ENCODE measurements at regions not wholly inside any gene's neighbourhood (a gene's known extent, or its start where the extent isn't known, plus 50 kb on each side); places are given as distances from the start of the nearest gene placed in this dataset.

DNA sequence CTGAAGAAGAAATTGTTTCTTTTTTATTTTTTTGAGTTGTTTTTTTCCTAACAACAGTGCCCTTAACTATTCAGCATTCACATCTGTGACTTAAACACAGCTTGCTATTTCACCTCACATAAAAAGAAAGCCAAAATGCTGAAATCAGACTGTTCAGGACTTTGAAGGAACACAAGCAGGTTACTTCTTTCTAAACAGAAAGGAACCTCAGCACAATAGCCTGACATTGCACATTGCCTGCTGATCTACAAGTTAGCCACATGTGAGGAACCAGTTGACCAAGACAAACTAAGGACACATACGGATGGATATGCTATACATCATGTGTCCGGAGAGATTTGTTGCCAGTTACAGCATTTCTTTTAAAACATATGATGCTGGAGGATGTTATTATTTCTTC is 331.1 kb downstream of the FSIP2 start:
- DNase-seq (ENCODE audit: low read depth): no peak

DNA sequence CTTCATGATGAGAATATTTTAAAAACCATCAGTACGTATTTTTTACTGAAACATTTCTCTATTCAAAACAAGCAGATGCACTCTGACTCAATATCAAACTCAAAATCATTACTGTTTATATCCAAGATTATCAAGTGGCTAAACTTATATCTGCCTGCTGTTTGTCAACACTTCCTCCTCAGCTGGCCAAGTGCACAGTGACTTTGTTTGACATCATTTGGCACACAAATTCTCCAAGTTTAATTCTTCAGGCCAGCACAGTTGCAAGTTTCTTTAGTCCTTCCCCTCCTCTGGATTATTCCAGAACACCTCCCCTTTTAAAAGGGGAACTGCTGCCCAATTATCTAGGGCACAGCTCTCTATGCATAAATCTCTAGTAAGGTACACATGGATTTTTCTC is 346.6 kb downstream of the FSIP2 start:
- no peak for DNase-seq (ENCODE audit: low read depth)

DNA sequence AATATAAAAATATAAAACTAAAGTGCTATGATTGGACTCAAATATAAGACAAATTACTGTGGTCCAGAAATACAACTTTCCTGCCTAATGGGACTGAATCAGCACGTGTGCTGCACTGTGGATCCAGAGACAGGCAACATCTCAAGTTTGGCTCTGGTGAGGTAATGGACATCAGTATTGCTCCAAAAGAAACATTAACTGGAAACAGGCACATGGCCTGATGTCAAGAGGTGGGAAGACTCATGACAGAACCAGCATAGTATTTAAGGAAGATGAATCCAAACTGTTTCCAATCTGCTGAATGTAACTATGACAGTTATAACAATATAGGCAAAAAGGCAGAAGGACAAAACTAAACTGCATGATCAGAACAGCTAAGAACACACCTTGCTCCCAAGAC is 354.6 kb downstream of the FSIP2 start:
- no peak for DNase-seq (ENCODE audit: low read depth)

DNA sequence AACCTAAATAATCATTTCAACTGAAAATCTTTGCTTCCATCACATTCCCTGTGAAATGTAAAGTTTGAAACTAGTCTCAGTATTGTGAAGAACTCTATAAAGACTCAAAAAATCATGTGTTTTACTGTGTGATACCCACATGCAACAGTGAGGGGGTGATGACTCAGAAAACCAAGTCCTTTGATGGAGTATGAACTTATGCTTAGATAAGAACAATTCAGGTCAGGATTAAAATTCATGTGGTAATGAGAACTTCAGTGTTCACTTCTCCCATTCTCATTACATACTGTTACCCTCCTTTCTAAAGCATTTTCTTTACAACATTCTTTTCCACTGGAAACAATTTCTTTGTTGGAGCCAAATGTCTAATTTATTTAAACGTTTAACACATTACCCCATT is 360.2 kb downstream of the FSIP2 start:
- DNase-seq (ENCODE audit: low read depth): peak; percentile 57

DNA sequence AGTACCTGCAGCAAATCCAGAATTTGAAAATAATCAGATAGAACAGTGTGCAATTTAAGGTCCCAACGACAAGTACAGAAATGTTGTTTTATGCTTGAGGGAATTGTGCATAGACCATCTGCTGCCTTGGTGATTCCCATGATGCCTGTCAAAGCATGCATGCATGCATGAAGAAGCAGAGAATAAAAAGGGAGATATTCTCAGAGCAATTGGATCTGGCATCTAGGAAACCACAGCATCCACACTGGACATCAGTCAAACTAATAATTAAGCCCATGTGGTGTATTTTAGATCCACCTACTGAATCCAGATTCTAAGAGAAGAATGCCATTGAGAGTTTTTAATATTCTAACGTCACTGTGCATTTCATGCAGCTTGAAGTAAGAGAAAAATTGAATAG is 361.2 kb downstream of the FSIP2 start:
- peak; percentile 24 for DNase-seq (ENCODE audit: low read depth)

DNA sequence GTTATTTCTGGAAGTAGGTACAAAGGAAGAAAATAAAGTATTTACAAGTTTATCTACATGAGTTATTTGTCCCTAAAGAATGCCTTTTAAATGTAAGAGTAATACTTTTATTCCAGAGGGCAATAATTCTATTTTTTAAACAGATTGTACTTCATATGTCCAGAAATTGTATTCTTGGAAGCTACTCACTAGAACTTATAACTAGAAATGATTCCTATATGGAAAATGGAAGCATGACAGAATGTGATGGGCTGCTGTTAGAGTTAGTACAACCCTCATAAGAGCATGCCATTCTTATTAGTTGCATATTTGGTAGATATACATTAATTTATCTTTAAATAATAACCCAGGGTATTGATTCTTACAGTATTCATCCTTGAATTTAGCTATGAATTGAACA is 362.0 kb downstream of the FSIP2 start:
- no peak for DNase-seq (ENCODE audit: low read depth)

- no peak for DNase-seq (ENCODE audit: low read depth)
These were observed 363.0 kb downstream of the FSIP2 start for GRCh38 chr2:186101616-186102015.

- DNase-seq (ENCODE audit: low read depth): no peak
These were observed 364.7 kb downstream of the FSIP2 start for GRCh38 chr2:186103276-186103675.

GRCh38 chr2:186105016-186105724 is 366.6 kb downstream of the FSIP2 start:
- peak; percentile 6 for DNase-seq (ENCODE audit: low read depth)

- no peak for DNase-seq (ENCODE audit: low read depth)
These were observed 369.9 kb downstream of the FSIP2 start for GRCh38 chr2:186108470-186108869.

DNA sequence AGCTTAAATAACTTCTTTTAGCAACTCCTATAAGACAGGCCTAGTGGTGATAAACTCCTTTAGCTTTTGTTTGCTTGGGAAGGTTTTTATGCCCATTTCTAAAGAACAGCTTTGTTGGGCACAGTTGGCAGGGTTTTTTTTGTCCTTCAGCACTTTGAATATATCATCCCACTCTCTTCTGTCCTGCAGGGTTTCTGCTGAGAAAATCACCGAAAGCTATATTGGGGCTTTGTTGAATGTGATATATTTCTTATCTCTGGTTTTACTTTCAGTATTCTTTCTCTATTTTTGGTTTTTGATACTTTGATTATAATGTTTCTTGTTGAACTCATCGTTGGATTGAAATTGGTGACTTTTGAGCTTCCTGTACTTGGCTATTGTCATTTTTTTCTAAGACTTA is 372.8 kb upstream of the ZC3H15 start:
- DNase-seq (ENCODE audit: low read depth): no peak

- no peak for DNase-seq (ENCODE audit: low read depth)
These were observed 360.9 kb upstream of the ZC3H15 start for GRCh38 chr2:186125156-186125555.

DNA sequence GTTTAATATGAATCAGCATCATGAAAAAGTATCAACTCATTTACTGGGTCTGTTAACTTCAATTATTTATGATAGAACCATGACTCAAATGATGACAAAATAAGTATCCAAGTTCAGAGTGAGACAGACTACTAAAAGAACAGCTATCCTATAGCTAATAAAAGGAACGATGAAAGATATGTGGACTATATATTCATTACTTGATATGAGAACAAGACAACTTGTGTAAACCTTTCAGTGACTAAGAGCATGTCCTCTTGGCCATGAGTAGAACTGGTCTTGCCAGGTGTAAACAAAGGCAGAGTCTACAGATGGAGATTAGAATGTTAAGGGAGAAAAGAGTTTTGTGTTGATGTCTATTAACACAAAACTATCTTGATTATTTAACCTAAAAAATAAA is 360.4 kb upstream of the ZC3H15 start:
- DNase-seq (ENCODE audit: low read depth): no peak

GRCh38 chr2:186126181-186126580 is 359.9 kb upstream of the ZC3H15 start:
- no peak for DNase-seq (ENCODE audit: low read depth)

DNA sequence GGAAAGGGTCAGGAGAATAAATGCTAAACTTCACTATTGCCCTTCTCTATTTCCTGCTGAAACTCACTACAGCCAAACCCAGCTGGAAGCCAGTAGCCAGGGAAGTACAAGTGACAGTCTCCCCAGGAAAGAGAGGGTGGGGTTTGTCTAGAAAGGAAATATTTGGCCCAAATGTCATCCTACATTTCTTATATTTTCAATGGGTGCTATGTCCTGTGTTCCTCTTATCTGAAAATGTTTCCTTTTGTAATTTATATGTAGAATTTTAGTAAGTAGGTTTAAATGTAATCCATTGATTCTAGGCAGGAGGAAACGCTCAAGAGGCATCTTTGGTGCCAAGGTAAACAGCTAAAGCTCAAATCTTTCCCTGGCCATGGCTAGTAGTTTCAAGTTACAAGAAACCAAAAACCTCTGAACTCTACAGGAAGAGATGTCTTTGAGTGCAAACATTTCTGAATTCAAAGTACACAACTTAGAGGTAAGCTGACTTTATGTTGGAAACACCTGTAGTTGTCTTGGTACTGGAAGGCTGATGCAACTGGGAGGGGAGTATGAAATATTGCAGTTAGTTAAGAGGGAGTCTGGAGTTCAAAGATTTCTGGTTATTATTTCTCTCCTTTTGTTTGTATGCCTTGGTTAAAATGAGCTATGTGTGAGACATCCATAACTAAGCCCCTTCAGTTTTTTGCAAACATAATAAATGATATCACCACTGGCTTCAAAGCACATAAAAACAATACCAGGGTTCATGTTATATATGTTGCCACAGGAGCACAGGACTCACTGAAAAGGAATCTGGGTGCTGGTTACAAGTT is 356.1 kb upstream of the ZC3H15 start:
- DNase-seq (ENCODE audit: low read depth): peak; percentile 50

- DNase-seq (ENCODE audit: low read depth): peak; percentile 16
These were observed 355.1 kb upstream of the ZC3H15 start for GRCh38 chr2:186130748-186131641.

DNA sequence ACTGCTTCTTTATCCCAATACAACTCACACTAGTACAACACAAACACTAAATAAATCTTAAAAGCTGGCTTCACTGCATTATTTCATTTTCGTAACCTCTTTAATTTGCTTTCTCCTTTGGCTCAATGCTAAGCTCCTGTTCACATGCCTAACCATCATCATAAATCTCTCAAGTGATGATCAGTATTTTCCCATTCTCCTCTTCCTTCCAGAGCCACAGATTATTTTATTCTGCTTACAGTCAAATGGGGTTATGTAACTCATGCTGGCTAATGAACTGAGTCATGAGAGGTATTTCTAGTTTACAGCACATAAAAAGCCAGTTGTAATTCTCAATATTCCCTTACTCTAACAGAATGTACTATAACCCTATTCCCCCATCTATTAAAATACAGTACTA is 350.4 kb upstream of the ZC3H15 start:
- peak; percentile 28 for DNase-seq (ENCODE audit: low read depth)

- no peak for DNase-seq (ENCODE audit: low read depth)
These were observed 349.2 kb upstream of the ZC3H15 start for GRCh38 chr2:186136860-186137259.

DNA sequence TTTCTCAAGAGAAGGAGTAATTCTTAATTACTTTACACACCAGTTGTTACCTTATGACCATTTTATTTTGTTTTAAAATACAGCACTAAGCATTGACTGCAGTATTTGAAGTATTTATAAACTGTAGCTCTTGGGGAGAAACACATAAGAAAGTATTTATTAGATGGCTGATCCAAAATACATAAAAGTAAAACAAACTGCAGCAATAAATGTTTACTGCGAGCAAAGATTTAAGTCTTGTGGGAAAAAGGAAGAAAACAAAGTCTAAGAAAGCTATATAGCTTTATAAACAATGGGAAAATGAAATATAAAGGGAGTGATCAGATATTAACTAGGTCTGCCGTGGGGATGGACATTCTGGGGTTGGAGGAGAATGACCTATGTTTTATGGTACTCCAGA is 347.2 kb upstream of the ZC3H15 start:
- no peak for DNase-seq (ENCODE audit: low read depth)

DNA sequence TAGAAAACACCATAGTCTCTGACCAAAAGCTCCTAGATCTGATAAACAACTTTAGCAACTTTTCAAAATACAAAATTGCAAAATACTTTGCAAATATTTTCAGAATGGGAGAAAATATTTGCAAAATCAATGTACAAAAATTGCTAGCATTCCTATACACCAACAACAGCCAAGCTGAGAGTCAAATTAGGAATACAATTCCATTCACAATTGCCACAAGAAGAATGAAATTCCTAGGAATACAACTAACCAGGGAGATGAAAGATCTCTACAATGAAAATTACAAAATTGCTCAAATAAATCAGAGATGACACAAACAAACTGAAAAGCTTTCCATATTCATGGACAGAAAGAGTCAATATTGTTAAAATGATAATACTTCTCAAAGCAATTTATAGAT is 327.0 kb upstream of the ZC3H15 start:
- no peak for DNase-seq (ENCODE audit: low read depth)

- no peak for DNase-seq (ENCODE audit: low read depth)
These were observed 321.7 kb upstream of the ZC3H15 start for GRCh38 chr2:186164325-186164724.

DNA sequence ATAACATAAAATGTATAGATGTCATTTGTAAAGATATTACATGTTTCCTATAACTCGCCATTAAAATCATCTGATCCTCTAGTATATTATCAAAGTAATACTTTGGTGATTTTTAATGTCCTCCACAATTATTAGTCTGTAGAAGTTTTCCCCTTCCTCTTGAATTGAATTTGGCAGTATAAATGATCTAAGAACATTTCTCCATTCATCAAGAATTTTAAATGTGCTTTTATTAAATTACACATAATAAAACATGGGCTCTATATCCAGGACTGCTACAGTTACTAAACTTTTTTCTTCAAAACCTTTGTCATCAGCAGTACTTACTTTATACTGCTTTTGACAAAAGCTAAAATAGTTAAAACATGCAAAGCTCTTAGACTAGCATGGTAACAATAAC is 315.4 kb upstream of the ZC3H15 start:
- no peak for DNase-seq (ENCODE audit: low read depth)
